OCI-LY1 (cell line): ENCODE measurements at regions not wholly inside any gene's neighbourhood (a gene's known extent, or its start where the extent isn't known, plus 50 kb on each side); places are given as distances from the start of the nearest gene placed in this dataset.

Source experiments
- H2AFZ ChIP-seq: fragments of 200-600 bp; sonication (generic), shearing (Covaris generic); 2 replicates; pipeline ENCODE4 v1.6.0; 2014; ENCODE audit warnings: antibody characterized with exemption, mild to moderate bottlenecking, low read length
- H3F3A ChIP-seq: fragments of 200-600 bp; sonication (generic), shearing (Covaris generic); 2 replicates; pipeline ENCODE4 v1.6.0; 2014; ENCODE audit warnings: mild to moderate bottlenecking, antibody characterized with exemption, low read length, moderate library complexity; ENCODE audit not compliant: insufficient read depth
- H3K27ac ChIP-seq: fragments of 200-600 bp; sonication (generic); 2 replicates; pipeline ENCODE4 v1.5.1; 2014; ENCODE audit warnings: low read length, mixed run types, mild to moderate bottlenecking, low read depth; ENCODE audit not compliant: poor library complexity, severe bottlenecking
- H3K27me3 ChIP-seq: fragments of 200-600 bp; sonication (generic); 2 replicates; pipeline ENCODE4 v1.6.0; 2014; ENCODE audit warnings: antibody characterized with exemption, mild to moderate bottlenecking, low read length, moderate library complexity; ENCODE audit not compliant: insufficient read depth
- H3K36me3 ChIP-seq: fragments of 200-600 bp; sonication (generic); 2 replicates; pipeline ENCODE4 v1.6.1; 2014; ENCODE audit warnings: mild to moderate bottlenecking, antibody characterized with exemption, low read length, moderate library complexity, mixed read lengths; ENCODE audit not compliant: insufficient read depth
- H3K4me1 ChIP-seq: fragments of 200-600 bp; sonication (generic); 2 replicates; pipeline ENCODE4 v1.5.1; 2014; ENCODE audit warnings: mild to moderate bottlenecking, low read length, moderate library complexity; ENCODE audit not compliant: insufficient read depth, severe bottlenecking
- H3K4me2 ChIP-seq: fragments of 200-600 bp; sonication (generic), shearing (Covaris generic); 2 replicates; pipeline ENCODE4 v1.6.1; 2014; ENCODE audit warnings: low read length
- H3K4me3 ChIP-seq: fragments of 200-600 bp; sonication (generic); 2 replicates; pipeline ENCODE4 v1.5.1; 2014; ENCODE audit warnings: low read length, low read depth, mild to moderate bottlenecking, mixed read lengths; ENCODE audit not compliant: poor library complexity, severe bottlenecking
- H3K79me2 ChIP-seq: fragments of 200-600 bp; shearing (Covaris generic); 2 replicates; pipeline ENCODE4 v1.6.1; 2016; ENCODE audit warnings: mixed run types, low read length, mixed read lengths; ENCODE audit not compliant: insufficient read depth
- H3K9ac ChIP-seq: fragments of 200-600 bp; sonication (generic), shearing (Covaris generic); 2 replicates; pipeline ENCODE4 v1.6.1; 2014; ENCODE audit warnings: mild to moderate bottlenecking, low read length, mixed read lengths
- H3K9me2 ChIP-seq: fragments of 200-600 bp; sonication (generic), shearing (Covaris generic); 2 replicates; pipeline ENCODE4 v1.6.1; 2014; ENCODE audit warnings: low read depth, mild to moderate bottlenecking, low read length, mixed read lengths
- H3K9me3 ChIP-seq: fragments of 200-600 bp; shearing (Covaris generic); 2 replicates; pipeline ENCODE4 v1.6.1; 2014; ENCODE audit warnings: low read length, mixed read lengths
- H4K20me1 ChIP-seq: fragments of 200-600 bp; sonication (generic), shearing (Covaris generic); 2 replicates; pipeline ENCODE4 v1.6.0; 2016; ENCODE audit warnings: mild to moderate bottlenecking, low read length; ENCODE audit not compliant: insufficient read depth
- EZH2 ChIP-seq: fragments of 200-600 bp; sonication (generic), shearing (Covaris generic); IDR thresholded peaks from 2 replicates; pipeline ENCODE4 v1.8.0; 2017; ENCODE audit warnings: borderline replicate concordance, mixed run types, mild to moderate bottlenecking, antibody characterized with exemption, low read length, moderate library complexity, mixed read lengths
- TF ChIP-seq, protein P1 (sequence below): fragments of 200-600 bp; sonication (generic), shearing (Covaris generic); IDR thresholded peaks from 2 replicates; pipeline ENCODE4 v1.5.1; 2017; ENCODE audit warnings: mild to moderate bottlenecking, antibody characterized with exemption, low read length, moderate library complexity, mixed read lengths

DNA sequence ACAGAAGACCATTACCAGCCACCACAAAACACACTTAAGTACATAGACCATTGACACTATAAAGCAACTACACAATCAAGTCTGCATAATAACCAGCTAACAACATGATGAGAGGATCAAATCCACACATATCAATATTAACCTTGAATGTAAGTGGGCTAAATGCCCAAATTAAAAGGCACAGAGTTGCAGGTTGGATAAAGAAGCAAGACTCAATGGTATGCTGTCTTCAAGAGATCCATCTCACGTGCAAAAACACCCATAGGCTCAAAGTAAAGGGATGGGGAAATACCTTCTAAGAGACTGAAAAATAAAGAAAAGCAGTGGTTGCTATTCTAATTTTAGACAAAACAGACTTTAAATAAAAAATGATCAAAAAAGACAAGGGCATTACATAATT is 113.6 kb upstream of the CD180 start:
- H3K9ac ChIP-seq, result no peak overlapping the region
- H3K36me3 ChIP-seq, result no peaks in the 10 kb centered on the region
- H2AFZ ChIP-seq, result no peak overlapping the region
- no peak overlapping the region for H3K4me2 ChIP-seq
- H3K9me3 ChIP-seq, result no peaks in the 10 kb centered on the region
- no peaks in the 10 kb centered on the region for H3K27me3 ChIP-seq
- H3K4me3 ChIP-seq, result no peak overlapping the region
- H3K4me1 ChIP-seq, result no peaks in the 10 kb centered on the region
- H3K79me2 ChIP-seq, result no peaks in the 10 kb centered on the region
- H3K27ac ChIP-seq, result no peak overlapping the region
- TF ChIP-seq, protein P1, sequence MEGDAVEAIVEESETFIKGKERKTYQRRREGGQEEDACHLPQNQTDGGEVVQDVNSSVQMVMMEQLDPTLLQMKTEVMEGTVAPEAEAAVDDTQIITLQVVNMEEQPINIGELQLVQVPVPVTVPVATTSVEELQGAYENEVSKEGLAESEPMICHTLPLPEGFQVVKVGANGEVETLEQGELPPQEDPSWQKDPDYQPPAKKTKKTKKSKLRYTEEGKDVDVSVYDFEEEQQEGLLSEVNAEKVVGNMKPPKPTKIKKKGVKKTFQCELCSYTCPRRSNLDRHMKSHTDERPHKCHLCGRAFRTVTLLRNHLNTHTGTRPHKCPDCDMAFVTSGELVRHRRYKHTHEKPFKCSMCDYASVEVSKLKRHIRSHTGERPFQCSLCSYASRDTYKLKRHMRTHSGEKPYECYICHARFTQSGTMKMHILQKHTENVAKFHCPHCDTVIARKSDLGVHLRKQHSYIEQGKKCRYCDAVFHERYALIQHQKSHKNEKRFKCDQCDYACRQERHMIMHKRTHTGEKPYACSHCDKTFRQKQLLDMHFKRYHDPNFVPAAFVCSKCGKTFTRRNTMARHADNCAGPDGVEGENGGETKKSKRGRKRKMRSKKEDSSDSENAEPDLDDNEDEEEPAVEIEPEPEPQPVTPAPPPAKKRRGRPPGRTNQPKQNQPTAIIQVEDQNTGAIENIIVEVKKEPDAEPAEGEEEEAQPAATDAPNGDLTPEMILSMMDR, result no peak
- no peak for TF ChIP-seq EZH2
- no peaks in the 10 kb centered on the region for H4K20me1 ChIP-seq
- no peaks in the 10 kb centered on the region for H3F3A ChIP-seq
- no peaks in the 10 kb centered on the region for H3K9me2 ChIP-seq

DNA sequence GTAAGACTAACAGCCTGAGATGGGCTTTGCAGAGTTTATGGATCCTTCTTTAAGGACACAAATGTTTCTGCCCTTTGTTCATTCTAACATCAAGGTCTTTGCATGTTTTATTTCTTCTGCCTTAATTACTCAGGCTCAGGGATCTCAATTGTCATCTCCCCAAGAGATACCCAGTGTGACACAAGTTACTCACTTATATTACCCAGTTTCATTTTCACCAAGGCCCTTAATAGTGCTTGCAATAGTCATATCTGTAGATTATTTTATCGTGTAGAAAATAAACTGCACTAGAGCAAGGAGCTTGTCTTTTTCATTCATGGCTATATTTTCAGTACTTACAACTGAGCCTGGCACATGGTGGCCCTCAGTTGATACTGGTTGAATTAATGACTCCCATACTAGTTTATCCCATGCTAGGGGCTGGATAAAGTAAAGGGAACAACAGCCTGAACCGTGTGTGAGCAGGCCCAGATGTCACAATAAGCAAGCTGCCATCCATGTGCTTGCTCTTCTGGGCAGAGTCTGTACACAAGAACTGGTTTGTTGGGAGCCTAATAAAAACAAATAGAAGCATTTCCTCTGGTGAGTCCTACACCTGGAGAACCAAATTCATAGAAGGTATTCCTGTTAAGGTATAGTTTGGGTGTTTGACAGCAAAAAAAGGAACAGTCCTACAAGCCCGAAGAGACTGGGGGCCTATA is 112.5 kb upstream of the CD180 start:
- TF ChIP-seq EZH2, result no peak
- TF ChIP-seq, protein P1, result no peak
- H3K9ac ChIP-seq, result no peak overlapping the region
- no peak overlapping the region for H3K4me3 ChIP-seq
- H3K27ac ChIP-seq, result no peak overlapping the region
- H4K20me1 ChIP-seq, result no peaks in the 10 kb centered on the region
- H3F3A ChIP-seq, result no peaks in the 10 kb centered on the region
- H3K27me3 ChIP-seq, result no peaks in the 10 kb centered on the region
- no peaks in the 10 kb centered on the region for H3K9me2 ChIP-seq
- no peaks in the 10 kb centered on the region for H3K79me2 ChIP-seq
- H3K4me1 ChIP-seq, result no peaks in the 10 kb centered on the region
- no peaks in the 10 kb centered on the region for H3K36me3 ChIP-seq
- no peak overlapping the region for H3K4me2 ChIP-seq
- H3K9me3 ChIP-seq, result no peaks in the 10 kb centered on the region
- H2AFZ ChIP-seq, result no peak overlapping the region

DNA sequence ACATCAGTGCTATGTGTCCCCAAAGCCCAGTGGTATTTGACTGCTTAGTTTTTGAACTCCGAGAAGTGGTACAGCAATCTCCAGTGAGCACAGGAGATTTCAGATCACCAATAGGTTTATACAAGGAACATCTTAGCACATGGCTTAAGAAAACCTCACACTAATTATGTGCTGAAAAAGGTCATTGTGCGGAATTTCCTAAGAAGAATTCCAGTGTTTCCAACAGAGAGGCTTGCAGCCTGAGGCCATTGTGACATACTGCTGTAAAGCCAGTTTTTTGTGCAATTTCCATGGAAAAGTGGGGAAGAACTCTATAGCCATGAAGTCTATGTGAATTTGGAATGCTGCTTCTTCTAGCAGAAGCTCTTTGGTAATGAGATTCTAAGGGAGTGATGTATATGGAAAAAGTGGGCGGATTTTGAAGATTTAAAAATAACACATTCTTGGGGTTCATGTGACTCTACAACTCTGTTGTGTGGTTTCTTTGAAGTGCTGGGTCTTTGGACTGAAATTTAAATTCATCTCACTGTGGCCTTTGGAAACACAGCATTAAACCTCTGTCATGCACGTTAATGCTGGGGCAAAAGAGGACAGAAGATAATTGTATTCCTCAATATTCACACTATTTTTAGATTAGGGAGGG is 110.5 kb upstream of the CD180 start:
- Histone ChIP-seq H3K4me1 (no peaks in the 10 kb centered on the region), H3K9me2 (no peaks in the 10 kb centered on the region), H3K9ac (no peak overlapping the region), H3F3A (no peaks in the 10 kb centered on the region), H3K9me3 (no peaks in the 10 kb centered on the region), H2AFZ (no peak overlapping the region), H3K27ac (no peak overlapping the region), H3K4me2 (no peak overlapping the region), H3K36me3 (no peaks in the 10 kb centered on the region), H3K27me3 (no peaks in the 10 kb centered on the region), H3K79me2 (no peaks in the 10 kb centered on the region), H4K20me1 (no peaks in the 10 kb centered on the region), H3K4me3 (no peak overlapping the region)
- TF ChIP-seq, protein P1, result no peak
- no peak for TF ChIP-seq EZH2
